IPS-15b (cell line): ENCODE measurements at regions not wholly inside any gene's neighbourhood (a gene's known extent, or its start where the extent isn't known, plus 50 kb on each side); places are given as distances from the start of the nearest gene placed in this dataset.
"Not testable (repeated sequence)": the region's sequence is repeated elsewhere in the genome, so short reads cannot be mapped to it uniquely, and the experiment has no call there.

Source experiments
- H3K27me3 ChIP-seq: one replicate; pipeline ENCODE4 v1.6.1; 2013; ENCODE audit warnings: low read length; ENCODE audit not compliant: control insufficient read depth, insufficient read depth
- H3K36me3 ChIP-seq: one replicate; pipeline ENCODE4 v1.6.1; 2013; ENCODE audit warnings: low read length; ENCODE audit not compliant: control insufficient read depth, insufficient read depth
- H3K4me1 ChIP-seq: one replicate; pipeline ENCODE4 v1.6.1; 2013; ENCODE audit warnings: mild to moderate bottlenecking, low read length; ENCODE audit not compliant: control insufficient read depth, insufficient read depth
- H3K4me3 ChIP-seq: one replicate; pipeline ENCODE4 v1.5.1; 2013; ENCODE audit warnings: low read depth, low read length
- H3K9ac ChIP-seq: one replicate; pipeline ENCODE4 v1.6.1; 2013; ENCODE audit warnings: low read depth, mild to moderate bottlenecking, low read length
- H3K9me3 ChIP-seq: one replicate; pipeline ENCODE4 v1.6.1; 2013; ENCODE audit warnings: mild to moderate bottlenecking, low read length; ENCODE audit not compliant: control insufficient read depth, insufficient read depth

- Histone ChIP-seq H3K27me3 (peaks cover 96% of the 10 kb centered on the region), H3K4me1 (no peaks in the 10 kb centered on the region), H3K4me3 (no peak overlapping the region), H3K36me3 (no peaks in the 10 kb centered on the region), H3K9ac (no peak overlapping the region), H3K9me3 (no peaks in the 10 kb centered on the region)
These were observed 76.8 kb upstream of the VPREB1 start for GRCh38 chr22:22167791-22168189.

GRCh38 chr22:22166941-22167713, 77.5 kb upstream of the VPREB1 start:
- Histone ChIP-seq H3K9me3 (no peaks in the 10 kb centered on the region), H3K36me3 (no peaks in the 10 kb centered on the region), H3K4me3 (no peak overlapping the region), H3K27me3 (peaks cover 100% of the 10 kb centered on the region), H3K4me1 (no peaks in the 10 kb centered on the region), H3K9ac (no peak overlapping the region)

GRCh38 chr22:22165936-22166710, 78.5 kb upstream of the VPREB1 start:
- Histone ChIP-seq H3K4me3 (no peak overlapping the region), H3K27me3 (peaks cover 95% of the 10 kb centered on the region), H3K36me3 (no peaks in the 10 kb centered on the region), H3K4me1 (no peaks in the 10 kb centered on the region), H3K9ac (no peak overlapping the region), H3K9me3 (no peaks in the 10 kb centered on the region)

GRCh38 chr22:22164541-22165272, 79.9 kb upstream of the VPREB1 start:
- H3K27me3 ChIP-seq, result peaks cover 86% of the 10 kb centered on the region
- H3K36me3 ChIP-seq, result no peaks in the 10 kb centered on the region
- no peaks in the 10 kb centered on the region for H3K9me3 ChIP-seq
- H3K4me3 ChIP-seq, result no peak overlapping the region
- H3K4me1 ChIP-seq, result no peaks in the 10 kb centered on the region
- H3K9ac ChIP-seq, result no peak overlapping the region

GRCh38 chr22:22161924-22162851, 82.4 kb upstream of the VPREB1 start:
- H3K9me3 ChIP-seq, result no peaks in the 10 kb centered on the region
- H3K27me3 ChIP-seq, result peaks cover 86% of the 10 kb centered on the region
- no peaks in the 10 kb centered on the region for H3K4me1 ChIP-seq
- H3K36me3 ChIP-seq, result no peaks in the 10 kb centered on the region
- H3K4me3 ChIP-seq, result no peak overlapping the region
- no peak overlapping the region for H3K9ac ChIP-seq

- peaks cover 84% of the 10 kb centered on the region for H3K27me3 ChIP-seq
- not testable (repeated sequence) for H3K9ac ChIP-seq, H3K4me1 ChIP-seq, H3K9me3 ChIP-seq, H3K4me3 ChIP-seq, H3K36me3 ChIP-seq
These were observed 83.8 kb upstream of the VPREB1 start for GRCh38 chr22:22160768-22161167.

GRCh38 chr22:22159384-22159783, 85.2 kb upstream of the VPREB1 start:
- Histone ChIP-seq H3K36me3 (no peaks in the 10 kb centered on the region), H3K9ac (no peak overlapping the region), H3K4me3 (no peak overlapping the region), H3K4me1 (no peaks in the 10 kb centered on the region), H3K9me3 (no peaks in the 10 kb centered on the region), H3K27me3 (peaks cover 84% of the 10 kb centered on the region)

- Histone ChIP-seq H3K27me3 (peaks cover 84% of the 10 kb centered on the region), H3K36me3 (no peaks in the 10 kb centered on the region), H3K9ac (no peak overlapping the region), H3K4me1 (no peaks in the 10 kb centered on the region), H3K4me3 (no peak overlapping the region), H3K9me3 (no peaks in the 10 kb centered on the region)
These were observed 85.6 kb upstream of the VPREB1 start for GRCh38 chr22:22158965-22159364.

- H3K9ac ChIP-seq, result no peak overlapping the region
- H3K9me3 ChIP-seq, result no peaks in the 10 kb centered on the region
- no peaks in the 10 kb centered on the region for H3K36me3 ChIP-seq
- no peak overlapping the region for H3K4me3 ChIP-seq
- peaks cover 81% of the 10 kb centered on the region for H3K27me3 ChIP-seq
- H3K4me1 ChIP-seq, result no peaks in the 10 kb centered on the region
These were observed 86.3 kb upstream of the VPREB1 start for GRCh38 chr22:22158207-22158816.

- no peaks in the 10 kb centered on the region for H3K9me3 ChIP-seq
- no peaks in the 10 kb centered on the region for H3K36me3 ChIP-seq
- peaks cover 79% of the 10 kb centered on the region for H3K27me3 ChIP-seq
- H3K9ac ChIP-seq, result no peak overlapping the region
- H3K4me1 ChIP-seq, result no peaks in the 10 kb centered on the region
- no peak overlapping the region for H3K4me3 ChIP-seq
These were observed 87.2 kb upstream of the VPREB1 start for GRCh38 chr22:22157348-22157725.
